K562 (cell line): ENCODE measurements at regions not wholly inside any gene's neighbourhood (a gene's known extent, or its start where the extent isn't known, plus 50 kb on each side); places are given as distances from the start of the nearest gene placed in this dataset.

ENCODE experiments used
- ATAC-seq: fragments of 200-7000 bp; cut with Tn5 transposase; 3 replicates; pipeline ENCODE4 v1.9.1; 2020; ENCODE audit warnings: moderate library complexity
- BruUV-seq: library from RNA; stranded (reverse); fragments of 400-500 nt; replicated peaks from 2 replicates; lab custom pipeline; 2021; lab: Mats Ljungman, UMichigan
- CTCF ChIA-PET: fragments of 300-600 bp; formaldehyde crosslinking; extraction: SDS; loops from one replicate; lab custom pipeline; 2021; ENCODE audit warnings: low intra/inter-chr PET ratio; lab: Yijun Ruan, JAX
- POLR2A ChIA-PET: fragments of 300-600, 350-650 bp; sonication (Branson Sonifier 250); formaldehyde crosslinking; extraction: SDS; loops from one replicate; lab custom pipeline; 2021; ENCODE audit warnings: antibody characterized with exemption, inconsistent platforms; lab: Yijun Ruan, JAX
- DNase-seq, 4 experiments: peaks; one replicate each; pipeline versions ENCODE4 v3.0.0 to v3.0.0-alpha.2; 2011 to 2018; ENCODE audit warnings: low spot score in 3 of 4, mixed read lengths in 3 of 4; ENCODE audit errors: extremely low read depth in 1 of 4
- FAIRE-seq: peaks from 2 replicates; lab custom pipeline; 2011; peaks lifted over from hg19 to GRCh38; lab: Jason Lieb, UNC
- H2AFZ ChIP-seq: 2 replicates; pipeline ENCODE4 v1.6.0; 2011; ENCODE audit warnings: low read depth, low read length, control low read depth, inconsistent platforms
- H3K27ac ChIP-seq: fragments of 200-600 bp; 3 replicates; pipeline ENCODE4 v1.8.0; 2011; ENCODE audit warnings: low read depth, mild to moderate bottlenecking, control low read depth, inconsistent platforms, low read length, moderate library complexity, mixed read lengths; ENCODE audit errors: extremely low read depth
- H3K27me3 ChIP-seq, 2 experiments: fragments of 300-600 bp in 1 of 2; 2 replicates in 1 of 2; 3 replicates in 1 of 2; pipeline versions ENCODE4 v1.6.0 to v1.8.0; 2011; ENCODE audit warnings: inconsistent platforms in 2 of 2, low read length in 2 of 2, mild to moderate bottlenecking in 1 of 2, mixed read lengths in 1 of 2, moderate library complexity in 1 of 2; ENCODE audit not compliant: control insufficient read depth in 2 of 2, insufficient read depth in 2 of 2
- H3K36me3 ChIP-seq: fragments of 300-600 bp; 3 replicates; pipeline ENCODE4 v1.8.0; 2011; ENCODE audit warnings: mild to moderate bottlenecking, low read length, inconsistent platforms; ENCODE audit not compliant: control insufficient read depth, insufficient read depth
- H3K4me1 ChIP-seq, 2 experiments: fragments of 200-600 bp in 1 of 2; replicated peaks in 1 of 2; 2 replicates in 1 of 2; 3 replicates in 1 of 2; pipeline versions ENCODE4 v1.5.1 to v1.8.0; 2011; ENCODE audit warnings: inconsistent platforms in 2 of 2, low read length in 2 of 2, mild to moderate bottlenecking in 1 of 2, mixed read lengths in 1 of 2, moderate library complexity in 1 of 2; ENCODE audit not compliant: control insufficient read depth in 2 of 2, insufficient read depth in 2 of 2
- H3K4me2 ChIP-seq: 2 replicates; pipeline ENCODE4 v1.6.1; 2011; ENCODE audit warnings: low read length, control low read depth, inconsistent platforms, mixed read lengths; ENCODE audit not compliant: insufficient read depth
- H3K4me3 ChIP-seq: fragments of 200-600 bp; sonication (generic), shearing (Covaris generic); 2 replicates; pipeline ENCODE4 v1.5.1; 2016; ENCODE audit warnings: control low read depth, inconsistent platforms
- H3K79me2 ChIP-seq: fragments of 200-600 bp; 3 replicates; pipeline ENCODE4 v1.8.0; 2011; ENCODE audit warnings: low read length, inconsistent platforms; ENCODE audit not compliant: control insufficient read depth, insufficient read depth
- H3K9ac ChIP-seq, 2 experiments: 2 replicates each; pipeline versions ENCODE4 v1.6.0 to v1.6.1; 2011; ENCODE audit warnings: low read depth in 2 of 2, low read length in 2 of 2, control low read depth in 1 of 2, inconsistent platforms in 1 of 2, mild to moderate bottlenecking in 1 of 2, mixed read lengths in 1 of 2; ENCODE audit not compliant: insufficient read depth in 1 of 2
- H3K9me1 ChIP-seq: one replicate; pipeline ENCODE4 v1.6.0; 2011; ENCODE audit warnings: inconsistent platforms, mild to moderate bottlenecking, low read length, moderate library complexity; ENCODE audit not compliant: control insufficient read depth, insufficient read depth
- H3K9me3 ChIP-seq: replicated peaks from 2 replicates; pipeline ENCODE4 v1.5.1; 2011; ENCODE audit warnings: low read depth, low read length, inconsistent platforms; ENCODE audit not compliant: control insufficient read depth, insufficient read depth
- H4K20me1 ChIP-seq: replicated peaks from 2 replicates; pipeline ENCODE4 v1.6.1; 2011; ENCODE audit warnings: low read length, inconsistent platforms, mixed read lengths; ENCODE audit not compliant: control insufficient read depth, insufficient read depth
- ETS2 ChIP-seq: IDR thresholded peaks from 2 replicates; pipeline ENCODE4 v1.6.1; 2016; ENCODE audit warnings: borderline replicate concordance, missing genetic modification characterization, mild to moderate bottlenecking, moderate library complexity, missing compliant biosample characterization; ENCODE audit not compliant: poor library complexity, severe bottlenecking
- FOXJ3 ChIP-seq: sonication (generic); formaldehyde crosslinking; IDR thresholded peaks from 2 replicates; pipeline ENCODE4 v1.4.0; 2020; ENCODE audit warnings: mild to moderate bottlenecking, missing genetic modification reagents
- FOXP1 ChIP-seq: sonication (generic); formaldehyde crosslinking; IDR thresholded peaks from 2 replicates; pipeline ENCODE4 v1.8.0; 2022; ENCODE audit warnings: mild to moderate bottlenecking, missing genetic modification reagents
- TAF15 ChIP-seq: fragments of 200-400 bp; formaldehyde crosslinking; IDR thresholded peaks from 2 replicates; pipeline ENCODE4 v1.6.1; 2017; ENCODE audit warnings: mild to moderate bottlenecking, low read depth, low read length, moderate library complexity
- ZEB2 ChIP-seq: fragments of 450-650 bp; IDR thresholded peaks from 2 replicates; pipeline ENCODE4 v1.6.1; 2016
- WGBS: fragments of 100-300 bp; shearing (Covaris generic); methylation state at CpG from one replicate; pipeline ENCODE4 v1.1.6; 2016; ENCODE audit warnings: low coverage, mixed read lengths; ENCODE audit not compliant: insufficient coverage; ENCODE audit errors: missing lambda C conversion rate; 5-methylcytosine and 5-hydroxymethylcytosine counted together
- in situ Hi-C: fragments of 300-500 bp; cut with MboI; formaldehyde crosslinking; loops from 4 replicates; pipeline ENCODE4 v1.15.0; 2018; ENCODE audit warnings: inconsistent platforms, mixed read lengths
- intact Hi-C: fragments of 100-400 bp; cut with micrococcal nuclease; formaldehyde crosslinking; loops from 2 replicates; pipeline ENCODE4 v1.14.2; 2022
- TF ChIP-seq, protein P1 (sequence below): IDR thresholded peaks from 3 replicates; pipeline ENCODE4 v1.6.1; 2011; ENCODE audit warnings: borderline replicate concordance, mild to moderate bottlenecking; ENCODE audit not compliant: insufficient read length, insufficient read depth
- TF ChIP-seq, protein P2 (sequence below): fragments of 250-450 bp; sonication (Bioruptor Pico); IDR thresholded peaks from 2 replicates; pipeline ENCODE4 v1.5.0; 2021; ENCODE audit warnings: mild to moderate bottlenecking, moderate library complexity
- TF ChIP-seq, protein P3 (sequence below): fragments of 450-650 bp; IDR thresholded peaks from 2 replicates; pipeline ENCODE4 v1.6.1; 2014; ENCODE audit warnings: low read depth, mild to moderate bottlenecking, moderate library complexity, borderline replicate concordance

DNA sequence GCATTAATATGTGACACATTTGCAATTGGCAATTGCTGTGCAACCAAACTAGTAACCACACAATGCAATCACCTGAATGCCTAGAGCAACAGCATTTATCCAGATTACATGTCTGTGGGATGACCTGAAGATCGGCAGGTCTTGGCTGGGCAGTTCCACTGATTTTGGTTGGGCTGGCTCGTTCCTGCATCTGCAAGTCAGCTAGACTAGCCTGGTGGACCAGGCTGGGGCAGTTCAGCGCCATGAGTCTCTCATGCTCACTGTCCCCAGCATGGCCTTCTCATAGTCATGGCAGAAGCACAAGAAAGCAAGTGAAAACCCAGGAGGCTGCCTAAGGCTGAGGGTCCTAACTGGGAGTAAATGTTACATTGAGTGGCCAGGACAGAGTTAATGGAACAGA, 229.1 kb upstream of the TSHZ3 start:
- DNase-seq, result no peak
- H4K20me1 ChIP-seq, result no peaks in the 10 kb centered on the region
- in situ Hi-C loops (no loop called here), intact Hi-C loops (no loop called here)
- no peak for ATAC-seq
- CTCF ChIA-PET, result no interaction called here
- H3K4me1 ChIP-seq, result no peaks in the 10 kb centered on the region
- H3K9ac ChIP-seq, result no peak overlapping the region
- no peak overlapping the region for H3K27ac ChIP-seq
- no peak overlapping the region for H3K4me2 ChIP-seq
- WGBS, result 0% methylated on average over 3 of the region's 3 CpGs
- H3K4me3 ChIP-seq, result no peak overlapping the region
- H3K27me3 ChIP-seq, result peaks cover 9 to 12% of the 10 kb centered on the region in 2 experiments; a peak in 4 of 5 replicates
- FAIRE-seq, result no peak
- no peaks in the 10 kb centered on the region for H3K9me3 ChIP-seq
- no peaks in the 10 kb centered on the region for H3K9me1 ChIP-seq
- no peaks in the 10 kb centered on the region for H3K36me3 ChIP-seq
- BruUV-seq, result no TSS peak
- POLR2A ChIA-PET, result no interaction called here
- no peak overlapping the region for H2AFZ ChIP-seq
- TF ChIP-seq ETS2 (tag) (no peak), ZEB2 (no peak), FOXJ3 (CRISPR knock-in tag) (no peak), TAF15 (no peak), FOXP1 (CRISPR knock-in tag) (no peak)
- TF ChIP-seq, protein P1, sequence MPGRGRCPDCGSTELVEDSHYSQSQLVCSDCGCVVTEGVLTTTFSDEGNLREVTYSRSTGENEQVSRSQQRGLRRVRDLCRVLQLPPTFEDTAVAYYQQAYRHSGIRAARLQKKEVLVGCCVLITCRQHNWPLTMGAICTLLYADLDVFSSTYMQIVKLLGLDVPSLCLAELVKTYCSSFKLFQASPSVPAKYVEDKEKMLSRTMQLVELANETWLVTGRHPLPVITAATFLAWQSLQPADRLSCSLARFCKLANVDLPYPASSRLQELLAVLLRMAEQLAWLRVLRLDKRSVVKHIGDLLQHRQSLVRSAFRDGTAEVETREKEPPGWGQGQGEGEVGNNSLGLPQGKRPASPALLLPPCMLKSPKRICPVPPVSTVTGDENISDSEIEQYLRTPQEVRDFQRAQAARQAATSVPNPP, result no peak
- TF ChIP-seq, protein P2, sequence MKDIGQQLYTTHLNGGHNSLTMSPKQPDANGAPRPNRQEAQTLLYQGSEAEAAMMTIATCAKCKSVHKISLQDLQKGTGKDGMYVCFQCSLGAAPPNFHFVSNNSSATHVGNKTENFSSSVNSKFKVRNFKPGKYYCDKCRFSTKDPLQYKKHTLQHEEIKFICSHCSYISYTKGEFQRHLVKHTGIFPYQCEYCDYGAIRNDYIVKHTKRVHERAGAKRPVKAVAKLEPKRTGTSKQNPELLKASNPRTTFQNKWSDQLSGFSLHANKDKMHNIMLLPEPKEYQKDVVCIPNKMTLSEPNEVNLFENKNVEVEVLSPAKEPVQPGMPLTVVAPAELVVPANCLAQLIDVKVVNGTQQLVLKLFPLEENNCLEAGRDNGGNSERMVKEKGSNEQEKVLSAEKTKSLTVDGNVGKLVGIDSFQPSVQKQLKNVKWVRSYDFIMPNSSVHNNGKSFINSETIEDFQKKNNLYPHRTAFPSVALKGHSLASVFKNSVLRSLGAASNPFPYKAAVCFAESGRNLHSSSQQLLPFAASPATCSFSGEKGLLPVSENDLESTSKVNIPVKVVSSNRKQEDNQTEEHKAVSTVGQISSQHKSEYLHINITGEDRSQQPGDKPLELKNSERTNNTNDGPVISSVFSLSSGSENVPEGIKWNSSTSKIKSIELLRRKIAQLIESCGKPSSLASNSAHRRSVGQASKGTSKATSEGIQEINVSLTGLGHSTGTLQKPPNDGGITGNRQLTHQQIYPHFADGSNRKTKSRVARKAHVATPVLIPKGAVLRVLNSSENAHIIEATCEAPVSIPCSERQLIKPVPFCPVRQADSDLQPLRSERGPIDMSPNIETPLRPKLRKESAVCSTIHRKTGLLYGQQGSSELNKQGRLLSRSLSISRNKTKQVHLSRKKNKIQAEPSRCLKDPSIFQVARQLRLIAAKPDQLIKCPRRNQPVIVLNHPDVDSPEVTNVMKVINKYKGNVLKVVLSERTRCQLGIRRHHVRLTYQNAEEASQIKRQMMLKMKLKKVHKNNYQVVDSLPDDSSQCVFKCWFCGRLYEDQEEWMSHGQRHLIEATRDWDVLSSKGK (CRISPR knock-in tag), result no peak
- TF ChIP-seq, protein P3, sequence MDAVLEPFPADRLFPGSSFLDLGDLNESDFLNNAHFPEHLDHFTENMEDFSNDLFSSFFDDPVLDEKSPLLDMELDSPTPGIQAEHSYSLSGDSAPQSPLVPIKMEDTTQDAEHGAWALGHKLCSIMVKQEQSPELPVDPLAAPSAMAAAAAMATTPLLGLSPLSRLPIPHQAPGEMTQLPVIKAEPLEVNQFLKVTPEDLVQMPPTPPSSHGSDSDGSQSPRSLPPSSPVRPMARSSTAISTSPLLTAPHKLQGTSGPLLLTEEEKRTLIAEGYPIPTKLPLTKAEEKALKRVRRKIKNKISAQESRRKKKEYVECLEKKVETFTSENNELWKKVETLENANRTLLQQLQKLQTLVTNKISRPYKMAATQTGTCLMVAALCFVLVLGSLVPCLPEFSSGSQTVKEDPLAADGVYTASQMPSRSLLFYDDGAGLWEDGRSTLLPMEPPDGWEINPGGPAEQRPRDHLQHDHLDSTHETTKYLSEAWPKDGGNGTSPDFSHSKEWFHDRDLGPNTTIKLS, result no peak
- H3K79me2 ChIP-seq, result no peaks in the 10 kb centered on the region
